WERI-Rb-1 (cell line): ENCODE measurements at regions not wholly inside any gene's neighbourhood (a gene's known extent, or its start where the extent isn't known, plus 50 kb on each side); places are given as distances from the start of the nearest gene placed in this dataset.

Source experiments
- DNase-seq: peaks from one replicate; pipeline ENCODE4 v3.0.0-alpha.2; 2020
- H3K27ac ChIP-seq: fragments of 250-450 bp; sonication (Bioruptor Pico); 2 replicates; pipeline ENCODE4 v1.5.1; 2020; ENCODE audit warnings: mild to moderate bottlenecking, moderate library complexity
- H3K27me3 ChIP-seq: fragments of 250-450 bp; sonication (Bioruptor Pico); 2 replicates; pipeline ENCODE4 v1.5.1; 2021; ENCODE audit warnings: mild to moderate bottlenecking, low read depth, moderate library complexity; ENCODE audit not compliant: insufficient read depth, severe bottlenecking
- H3K36me3 ChIP-seq: fragments of 250-450 bp; sonication (Bioruptor Pico); 2 replicates; pipeline ENCODE4 v1.5.1; 2020; ENCODE audit warnings: mild to moderate bottlenecking, moderate library complexity
- H3K4me3 ChIP-seq: 2 replicates; pipeline ENCODE4 v1.5.1; 2011; ENCODE audit warnings: low read depth, mild to moderate bottlenecking, control low read depth, low read length
- H3K9me3 ChIP-seq: fragments of 250-450 bp; sonication (Bioruptor Pico); 2 replicates; pipeline ENCODE4 v1.5.1; 2021; ENCODE audit warnings: mild to moderate bottlenecking, moderate library complexity; ENCODE audit not compliant: severe bottlenecking
- TF ChIP-seq, protein P1 (sequence below): IDR thresholded peaks from 2 replicates; pipeline ENCODE4 v1.5.1; 2011; ENCODE audit warnings: low read depth, mild to moderate bottlenecking, control low read depth, inconsistent platforms, low read length

DNA sequence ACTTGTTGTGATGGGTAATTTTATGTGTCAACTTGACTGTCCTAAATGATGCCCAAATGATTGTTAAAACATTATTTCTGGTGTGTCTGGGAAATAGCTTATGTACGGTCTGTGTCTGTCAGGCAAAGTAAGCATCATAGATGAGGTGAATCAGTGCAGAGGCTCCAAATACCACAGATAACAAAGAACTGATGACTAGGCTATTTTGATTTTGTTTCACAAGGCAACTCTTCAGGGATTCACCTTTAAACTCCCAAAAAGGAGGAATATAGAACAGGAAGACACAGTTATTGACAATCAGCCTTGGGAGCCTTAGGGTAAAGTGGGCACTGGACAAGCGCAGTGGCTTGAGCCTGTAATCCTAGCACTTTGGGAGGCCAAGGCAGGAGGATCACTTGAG lies 290.7 kb downstream of the PCDH10 start:
- Histone ChIP-seq H3K36me3 (no peaks in the 10 kb centered on the region), H3K9me3 (no peaks in the 10 kb centered on the region), H3K27me3 (no peaks in the 10 kb centered on the region), H3K27ac (no peak overlapping the region), H3K4me3 (no peak overlapping the region)
- TF ChIP-seq, protein P1, sequence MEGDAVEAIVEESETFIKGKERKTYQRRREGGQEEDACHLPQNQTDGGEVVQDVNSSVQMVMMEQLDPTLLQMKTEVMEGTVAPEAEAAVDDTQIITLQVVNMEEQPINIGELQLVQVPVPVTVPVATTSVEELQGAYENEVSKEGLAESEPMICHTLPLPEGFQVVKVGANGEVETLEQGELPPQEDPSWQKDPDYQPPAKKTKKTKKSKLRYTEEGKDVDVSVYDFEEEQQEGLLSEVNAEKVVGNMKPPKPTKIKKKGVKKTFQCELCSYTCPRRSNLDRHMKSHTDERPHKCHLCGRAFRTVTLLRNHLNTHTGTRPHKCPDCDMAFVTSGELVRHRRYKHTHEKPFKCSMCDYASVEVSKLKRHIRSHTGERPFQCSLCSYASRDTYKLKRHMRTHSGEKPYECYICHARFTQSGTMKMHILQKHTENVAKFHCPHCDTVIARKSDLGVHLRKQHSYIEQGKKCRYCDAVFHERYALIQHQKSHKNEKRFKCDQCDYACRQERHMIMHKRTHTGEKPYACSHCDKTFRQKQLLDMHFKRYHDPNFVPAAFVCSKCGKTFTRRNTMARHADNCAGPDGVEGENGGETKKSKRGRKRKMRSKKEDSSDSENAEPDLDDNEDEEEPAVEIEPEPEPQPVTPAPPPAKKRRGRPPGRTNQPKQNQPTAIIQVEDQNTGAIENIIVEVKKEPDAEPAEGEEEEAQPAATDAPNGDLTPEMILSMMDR, result no peak
- no peak for DNase-seq

DNA sequence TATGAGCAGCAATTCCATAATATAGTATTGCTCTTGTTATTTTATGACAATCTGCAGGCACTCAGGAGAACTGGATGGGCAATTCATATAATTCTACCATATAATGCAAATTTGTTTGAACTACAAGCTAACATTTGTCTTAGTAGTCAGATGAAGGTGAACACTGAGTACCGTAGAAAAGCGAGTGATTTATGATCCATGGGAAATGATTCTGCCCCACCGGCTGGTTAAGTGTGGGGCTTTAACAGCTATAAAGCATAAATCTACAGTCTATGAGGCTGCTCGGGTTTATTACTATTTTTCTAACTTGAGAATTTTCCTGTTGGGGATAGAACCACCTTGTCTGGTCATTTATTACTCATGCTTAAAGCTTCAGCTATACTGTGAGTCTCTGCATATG lies 275.5 kb downstream of the PCDH10 start:
- no peak for DNase-seq
- no peak overlapping the region for H3K4me3 ChIP-seq
- no peaks in the 10 kb centered on the region for H3K36me3 ChIP-seq
- no peak overlapping the region for H3K27ac ChIP-seq
- no peaks in the 10 kb centered on the region for H3K27me3 ChIP-seq
- no peaks in the 10 kb centered on the region for H3K9me3 ChIP-seq
- TF ChIP-seq, protein P1, result no peak

DNA sequence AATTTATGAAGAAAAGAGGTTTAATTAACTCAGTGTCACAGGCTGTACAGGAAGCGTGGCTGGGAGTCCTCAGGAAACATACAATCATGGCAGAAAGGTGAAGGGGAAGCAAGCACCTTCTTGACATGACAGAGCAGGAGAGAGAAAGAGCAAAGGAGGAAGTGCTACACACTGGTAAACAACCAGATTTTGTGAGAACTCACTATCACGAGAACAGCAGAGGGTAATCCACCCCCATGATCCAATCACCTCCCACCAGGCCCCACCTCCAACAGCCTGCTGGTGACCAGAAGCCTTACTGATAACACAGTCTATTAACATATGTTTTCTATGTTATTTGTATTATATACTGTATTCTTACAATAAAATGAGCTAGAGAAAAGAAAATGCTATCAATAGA lies 254.8 kb downstream of the PCDH10 start:
- TF ChIP-seq, protein P1, result no peak
- Histone ChIP-seq H3K36me3 (no peaks in the 10 kb centered on the region), H3K27ac (no peak overlapping the region), H3K9me3 (no peaks in the 10 kb centered on the region), H3K27me3 (no peaks in the 10 kb centered on the region), H3K4me3 (no peak overlapping the region)
- DNase-seq, result no peak

DNA sequence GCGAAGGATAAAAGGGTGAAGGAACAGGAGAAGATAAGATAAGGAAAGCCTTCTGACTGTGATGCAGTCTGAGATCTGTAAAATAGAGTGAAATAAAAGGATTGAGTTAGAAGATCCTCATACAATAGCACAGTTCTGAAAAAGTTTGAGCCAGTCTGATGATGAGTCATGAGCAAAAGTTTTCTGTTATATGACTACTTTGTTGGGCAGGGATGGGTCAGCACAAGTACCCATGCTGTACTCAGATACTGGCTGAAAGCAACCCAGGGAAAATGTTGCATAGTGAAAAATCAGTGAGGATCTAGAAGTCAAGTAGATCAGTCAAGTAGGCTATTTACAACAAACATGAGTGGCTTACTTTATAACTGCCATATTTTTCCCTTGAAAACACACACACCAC lies 253.5 kb downstream of the PCDH10 start:
- DNase-seq, result no peak
- Histone ChIP-seq H3K36me3 (no peaks in the 10 kb centered on the region), H3K27ac (no peak overlapping the region), H3K27me3 (no peaks in the 10 kb centered on the region), H3K9me3 (no peaks in the 10 kb centered on the region), H3K4me3 (no peak overlapping the region)
- TF ChIP-seq, protein P1, result no peak

DNA sequence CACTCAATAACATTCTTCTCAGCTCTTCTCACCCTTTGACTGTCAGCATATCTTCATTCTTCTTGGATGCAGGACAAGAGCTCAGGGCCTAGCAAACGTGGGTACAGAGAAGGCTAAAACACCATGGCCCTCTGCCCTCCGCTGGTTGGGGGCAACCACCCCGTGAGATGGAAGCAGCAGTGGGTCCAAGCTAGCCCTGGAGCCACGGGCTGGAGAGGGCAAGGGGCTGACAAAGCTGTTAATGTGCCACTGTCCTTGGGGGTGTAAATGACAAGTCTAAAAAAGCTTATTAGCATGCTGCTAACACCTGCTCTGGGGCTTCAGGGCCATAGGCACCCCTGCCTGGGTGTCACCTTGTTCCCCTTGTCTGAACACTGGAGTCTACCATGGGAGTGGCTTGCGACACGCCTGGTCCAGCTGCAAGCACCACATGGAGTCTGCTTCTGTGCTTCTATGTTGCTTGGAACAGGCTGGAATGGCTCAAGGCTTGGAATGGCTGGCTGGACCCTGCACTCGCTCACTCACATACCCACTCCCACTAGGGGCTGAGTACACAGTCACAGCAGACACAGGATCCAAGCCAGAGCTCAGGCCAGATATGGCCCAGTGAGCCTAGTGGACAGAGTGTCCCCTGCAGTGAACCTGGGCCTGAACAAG lies 246.0 kb downstream of the PCDH10 start:
- Histone ChIP-seq H3K27ac (no peak overlapping the region), H3K4me3 (no peak overlapping the region), H3K9me3 (peaks cover 2% of the 10 kb centered on the region), H3K27me3 (no peaks in the 10 kb centered on the region), H3K36me3 (no peaks in the 10 kb centered on the region)
- no peak for DNase-seq
- TF ChIP-seq, protein P1, result no peak
